ENCODE measurements at regions not wholly inside any gene's neighbourhood (a gene's known extent, or its start where the extent isn't known, plus 50 kb on each side); places are given as distances from the start of the nearest gene placed in this dataset.

- no peak for TF ChIP-seq POLR2AphosphoS5 (IDR thresholded peaks at IDR 0.05; ENCODE audit: insufficient read depth in 1 of 2, low read depth in 1 of 2)
- no peak for TF ChIP-seq CTCF (IDR thresholded peaks at IDR 0.05)
- no peak for TF ChIP-seq POLR2A (IDR thresholded peaks at IDR 0.05)
- no peak overlapping the region for H3K4me3 ChIP-seq
- no peaks in the 10 kb centered on the region for H3K36me3 ChIP-seq
- no peak for DNase-seq (ENCODE audit: extremely low spot score in 2 of 2)
- H3K27me3 ChIP-seq: no peaks in the 10 kb centered on the region
- no peaks in the 10 kb centered on the region for H3K9me3 ChIP-seq
- no peaks in the 10 kb centered on the region for H3K4me1 ChIP-seq
- intact Hi-C loops (cut with DNase I): no loop called here
- H3K27ac ChIP-seq: no peak overlapping the region
Measured at GRCh38 chr3:59472541-59472940, 422.7 kb upstream of the CFAP20DC start.

DNA sequence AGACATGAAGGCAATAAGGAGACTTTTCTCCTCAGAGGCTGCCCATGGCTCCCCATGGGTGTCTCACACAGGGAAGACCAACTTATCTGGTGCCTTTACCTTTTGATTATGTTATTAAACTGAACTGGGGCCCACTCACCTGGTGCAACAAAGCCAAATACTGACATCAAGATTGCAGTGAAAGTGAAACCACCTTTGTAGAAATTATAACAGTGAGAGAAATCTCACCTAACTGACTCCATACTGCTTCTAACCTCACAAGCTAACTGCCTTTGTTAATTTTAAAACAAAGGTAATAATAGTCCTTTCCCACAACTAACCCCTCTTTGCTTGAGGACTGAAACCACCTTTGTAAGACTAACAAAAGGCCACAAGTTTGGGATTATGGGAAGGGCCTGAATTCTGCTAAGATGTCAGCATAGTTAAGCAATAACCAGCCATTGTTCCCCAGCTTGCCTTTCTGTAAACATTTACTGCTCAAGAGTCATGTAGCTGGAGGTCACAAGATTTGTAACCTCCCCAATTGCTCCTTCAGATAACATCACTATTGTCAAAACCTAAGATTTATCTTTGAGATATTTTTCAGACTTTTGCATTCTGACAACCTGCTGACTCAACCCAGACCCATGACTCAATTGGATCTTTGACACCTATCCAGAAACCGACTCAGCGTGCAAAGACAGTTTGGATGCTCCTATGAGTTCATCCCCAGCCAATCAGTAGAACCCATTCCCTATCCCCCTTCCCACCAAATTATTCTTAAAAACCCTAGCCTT, 420.3 kb upstream of the CFAP20DC start:
- DNase-seq (ENCODE audit: extremely low spot score in 2 of 2): no peak
- no peaks in the 10 kb centered on the region for H3K27me3 ChIP-seq
- no peaks in the 10 kb centered on the region for H3K4me1 ChIP-seq
- H3K27ac ChIP-seq: no peak overlapping the region
- TF ChIP-seq CTCF (IDR thresholded peaks at IDR 0.05): no peak
- no peak for TF ChIP-seq POLR2A (IDR thresholded peaks at IDR 0.05)
- intact Hi-C loops (cut with DNase I): no loop called here
- no peak overlapping the region for H3K4me3 ChIP-seq
- no peaks in the 10 kb centered on the region for H3K9me3 ChIP-seq
- H3K36me3 ChIP-seq: no peaks in the 10 kb centered on the region

DNA sequence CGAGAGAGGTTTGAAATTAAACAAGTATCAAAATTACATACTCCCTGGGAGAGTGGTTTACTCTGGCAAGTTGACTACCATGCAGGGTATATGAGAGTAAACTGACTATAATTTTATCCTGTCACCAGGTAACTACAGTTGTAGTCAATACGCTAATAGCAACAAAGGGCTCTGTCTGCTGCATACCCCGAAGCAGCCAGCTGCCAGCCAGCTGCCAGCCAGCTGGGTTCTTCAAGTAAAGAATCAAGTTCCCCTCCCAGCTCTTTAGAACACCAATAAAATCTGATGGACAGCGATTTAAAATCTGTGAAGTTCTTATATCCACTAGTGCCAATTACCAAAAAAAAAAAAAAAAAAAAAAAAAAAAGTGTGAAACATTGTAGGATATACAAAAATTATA, 417.7 kb upstream of the CFAP20DC start:
- Histone ChIP-seq H3K36me3 (no peaks in the 10 kb centered on the region), H3K27ac (no peak overlapping the region), H3K4me1 (no peaks in the 10 kb centered on the region), H3K9me3 (no peaks in the 10 kb centered on the region), H3K27me3 (no peaks in the 10 kb centered on the region), H3K4me3 (no peak overlapping the region)
- intact Hi-C loops (cut with DNase I): no loop called here
- no peak for DNase-seq (ENCODE audit: extremely low spot score in 2 of 2)
- TF ChIP-seq POLR2A (IDR thresholded peaks at IDR 0.05) (no peak), CTCF (IDR thresholded peaks at IDR 0.05) (no peak), POLR2AphosphoS5 (IDR thresholded peaks at IDR 0.05; ENCODE audit: insufficient read depth in 1 of 2, low read depth in 1 of 2) (no peak)

GRCh38 chr3:59464187-59464586, 414.4 kb upstream of the CFAP20DC start:
- no peaks in the 10 kb centered on the region for H3K4me1 ChIP-seq
- H3K9me3 ChIP-seq: no peaks in the 10 kb centered on the region
- no peak overlapping the region for H3K4me3 ChIP-seq
- TF ChIP-seq CTCF (IDR thresholded peaks at IDR 0.05) (no peak), POLR2AphosphoS5 (IDR thresholded peaks at IDR 0.05; ENCODE audit: insufficient read depth in 1 of 2, low read depth in 1 of 2) (no peak), POLR2A (IDR thresholded peaks at IDR 0.05) (no peak)
- no peaks in the 10 kb centered on the region for H3K36me3 ChIP-seq
- no peak for DNase-seq (ENCODE audit: extremely low spot score in 2 of 2)
- no peaks in the 10 kb centered on the region for H3K27me3 ChIP-seq
- intact Hi-C loops (cut with DNase I): no loop called here
- H3K27ac ChIP-seq: no peak overlapping the region

GRCh38 chr3:59463253-59463652, 413.4 kb upstream of the CFAP20DC start:
- Histone ChIP-seq H3K4me1 (no peaks in the 10 kb centered on the region), H3K27me3 (no peaks in the 10 kb centered on the region), H3K4me3 (no peak overlapping the region), H3K36me3 (no peaks in the 10 kb centered on the region), H3K27ac (no peak overlapping the region), H3K9me3 (no peaks in the 10 kb centered on the region)
- intact Hi-C loops (cut with DNase I): no loop called here
- no peak for DNase-seq (ENCODE audit: extremely low spot score in 2 of 2)
- TF ChIP-seq CTCF (IDR thresholded peaks at IDR 0.05): no peak
- TF ChIP-seq POLR2A (IDR thresholded peaks at IDR 0.05): no peak
- TF ChIP-seq POLR2AphosphoS5 (IDR thresholded peaks at IDR 0.05; ENCODE audit: insufficient read depth in 1 of 2, low read depth in 1 of 2): no peak

Measured in vagina (tissue), 2 donors.